Stimulated activated CD4-positive, alpha-beta T cell treated with anti-CD3 and anti-CD28 coated beads, Interleukin-15, amount 100 ng/mL, for 48 hours (primary cell): ENCODE measurements at regions not wholly inside any gene's neighbourhood (a gene's known extent, or its start where the extent isn't known, plus 50 kb on each side); places are given as distances from the start of the nearest gene placed in this dataset.

Experiments used
- DNase-seq, 2 donors: peaks; one replicate each; pipeline ENCODE4 v3.0.0-alpha.2; 2020; ENCODE audit warnings: low read depth in 2 of 2

GRCh38 chr10:4028027-4028471, 243.0 kb upstream of the KLF6 start:
- no peak for DNase-seq

- DNase-seq = no peak
Measured at GRCh38 chr10:4025339-4025738, 240.3 kb upstream of the KLF6 start.

GRCh38 chr10:4024516-4025245, 239.7 kb upstream of the KLF6 start:
- no peak for DNase-seq

- no peak for DNase-seq
Measured at GRCh38 chr10:4024027-4024426, 239.0 kb upstream of the KLF6 start.

GRCh38 chr10:4022473-4022872, 237.5 kb upstream of the KLF6 start:
- DNase-seq = no peak

GRCh38 chr10:4020631-4021030, 235.6 kb upstream of the KLF6 start:
- DNase-seq = no peak

- DNase-seq = no peak
Measured at GRCh38 chr10:4018054-4018511, 233.1 kb upstream of the KLF6 start.

- DNase-seq = no peak
Measured at GRCh38 chr10:4017336-4017735, 232.3 kb upstream of the KLF6 start.

GRCh38 chr10:4016214-4016740, 231.3 kb upstream of the KLF6 start:
- no peak for DNase-seq

- peak; percentile 34 to 53 for DNase-seq
Measured at GRCh38 chr10:4013651-4014121, 228.7 kb upstream of the KLF6 start.

GRCh38 chr10:4012848-4013247, 227.8 kb upstream of the KLF6 start:
- no peak for DNase-seq

- DNase-seq = no peak
Measured at GRCh38 chr10:4011136-4011812, 226.3 kb upstream of the KLF6 start.

GRCh38 chr10:4008676-4009382, 223.8 kb upstream of the KLF6 start:
- no peak for DNase-seq

GRCh38 chr10:4007771-4008170, 222.8 kb upstream of the KLF6 start:
- no peak for DNase-seq

GRCh38 chr10:4006858-4007257, 221.8 kb upstream of the KLF6 start:
- no peak for DNase-seq

- DNase-seq = no peak
Measured at GRCh38 chr10:4006051-4006450, 221.0 kb upstream of the KLF6 start.

GRCh38 chr10:4004990-4005389, 220.0 kb upstream of the KLF6 start:
- DNase-seq = no peak

GRCh38 chr10:4004144-4004543, 219.1 kb upstream of the KLF6 start:
- DNase-seq = no peak

GRCh38 chr10:4003348-4003973, 218.5 kb upstream of the KLF6 start:
- no peak for DNase-seq

GRCh38 chr10:4001811-4002210, 216.8 kb upstream of the KLF6 start:
- DNase-seq = no peak

- DNase-seq = no peak
Measured at GRCh38 chr10:3999642-4000041, 214.6 kb upstream of the KLF6 start.

- DNase-seq = no peak
Measured at GRCh38 chr10:3996697-3997096, 211.7 kb upstream of the KLF6 start.
